ENCODE measurements at regions not wholly inside any gene's neighbourhood (a gene's known extent, or its start where the extent isn't known, plus 50 kb on each side); places are given as distances from the start of the nearest gene placed in this dataset.

- H3K9me3 ChIP-seq = no peaks in the 10 kb centered on the region
- peak; percentile 24 for DNase-seq (ENCODE audit: extremely low spot score)
- no peak overlapping the region for H3K4me3 ChIP-seq
- no peak for TF ChIP-seq POLR2A (IDR thresholded peaks at IDR 0.05; ENCODE audit: low read depth)
- TF ChIP-seq CTCF (IDR thresholded peaks at IDR 0.05) = no peak
- H3K4me1 ChIP-seq = no peaks in the 10 kb centered on the region
- no peaks in the 10 kb centered on the region for H3K27me3 ChIP-seq
- 54% methylated on average over 6 of the region's 6 CpGs for WGBS
- no peaks in the 10 kb centered on the region for H3K36me3 ChIP-seq
- H3K27ac ChIP-seq (replicated peaks in 1 of 4) = no peak overlapping the region
- intact Hi-C loops (cut with DNase I) = no loop called here
These were observed 186.3 kb upstream of the TENM3 start for GRCh38 chr4:182056866-182057265.

GRCh38 chr4:182062458-182062857 is 180.7 kb upstream of the TENM3 start:
- Histone ChIP-seq H3K36me3 (no peaks in the 10 kb centered on the region), H3K27me3 (no peaks in the 10 kb centered on the region), H3K9me3 (no peaks in the 10 kb centered on the region), H3K27ac (replicated peaks in 1 of 4) (no peak overlapping the region), H3K4me3 (no peak overlapping the region), H3K4me1 (peaks cover 0 to 4% (median 0%) of the 10 kb centered on the region in 4 donors)
- no peak for DNase-seq (ENCODE audit: extremely low spot score)
- WGBS = 59% methylated on average over 3 of the region's 3 CpGs
- TF ChIP-seq CTCF (IDR thresholded peaks at IDR 0.05) (no peak), POLR2A (IDR thresholded peaks at IDR 0.05; ENCODE audit: low read depth) (no peak), POLR2AphosphoS5 (IDR thresholded peaks at IDR 0.05) (no peak), EP300 (IDR thresholded peaks at IDR 0.05) (no peak)
- intact Hi-C loops (cut with DNase I) = no loop called here

GRCh38 chr4:182062936-182063335 is 180.3 kb upstream of the TENM3 start:
- Histone ChIP-seq H3K4me1 (peaks cover 0 to 4% (median 0%) of the 10 kb centered on the region in 4 donors), H3K4me3 (no peak overlapping the region), H3K36me3 (no peaks in the 10 kb centered on the region), H3K27ac (replicated peaks in 1 of 4) (no peak overlapping the region), H3K9me3 (no peaks in the 10 kb centered on the region), H3K27me3 (no peaks in the 10 kb centered on the region)
- intact Hi-C loops (cut with DNase I) = no loop called here
- DNase-seq (ENCODE audit: extremely low spot score) = no peak
- TF ChIP-seq POLR2AphosphoS5 (IDR thresholded peaks at IDR 0.05) (no peak), CTCF (IDR thresholded peaks at IDR 0.05) (no peak), EP300 (IDR thresholded peaks at IDR 0.05) (no peak), POLR2A (IDR thresholded peaks at IDR 0.05; ENCODE audit: low read depth) (no peak)

GRCh38 chr4:182063651-182064050 is 179.6 kb upstream of the TENM3 start:
- TF ChIP-seq CTCF (IDR thresholded peaks at IDR 0.05) (no peak), POLR2A (IDR thresholded peaks at IDR 0.05; ENCODE audit: low read depth) (no peak), POLR2AphosphoS5 (IDR thresholded peaks at IDR 0.05) (no peak), EP300 (IDR thresholded peaks at IDR 0.05) (no peak)
- WGBS = 97% methylated on average over 2 of the region's 2 CpGs

GRCh38 chr4:182065255-182065654 is 177.9 kb upstream of the TENM3 start:
- DNase-seq (ENCODE audit: extremely low spot score) = no peak
- Histone ChIP-seq H3K36me3 (no peaks in the 10 kb centered on the region), H3K4me3 (no peak overlapping the region), H3K4me1 (peaks cover 0 to 4% (median 0%) of the 10 kb centered on the region in 4 donors), H3K9me3 (no peaks in the 10 kb centered on the region), H3K27me3 (no peaks in the 10 kb centered on the region), H3K27ac (replicated peaks in 1 of 4) (no peak overlapping the region)
- 78% methylated on average over 17 of the region's 17 CpGs for WGBS
- TF ChIP-seq EP300 (IDR thresholded peaks at IDR 0.05) = no peak
- TF ChIP-seq CTCF (IDR thresholded peaks at IDR 0.05) = no peak
- no peak for TF ChIP-seq POLR2AphosphoS5 (IDR thresholded peaks at IDR 0.05)
- no peak for TF ChIP-seq POLR2A (IDR thresholded peaks at IDR 0.05; ENCODE audit: low read depth)
- intact Hi-C loops (cut with DNase I) = no loop called here

More at GRCh38 chr4:182063651-182064050, 179.6 kb upstream of the TENM3 start:
- Histone ChIP-seq H3K4me1 (peaks cover 0 to 4% (median 0%) of the 10 kb centered on the region in 4 donors), H3K27me3 (no peaks in the 10 kb centered on the region), H3K27ac (replicated peaks in 1 of 4) (no peak overlapping the region), H3K4me3 (no peak overlapping the region), H3K36me3 (no peaks in the 10 kb centered on the region), H3K9me3 (no peaks in the 10 kb centered on the region)
- DNase-seq (ENCODE audit: extremely low spot score) = no peak
- intact Hi-C loops (cut with DNase I) = no loop called here

All from esophagus muscularis mucosa (tissue), 4 donors.